GM23338 (cell line): ENCODE measurements at regions not wholly inside any gene's neighbourhood (a gene's known extent, or its start where the extent isn't known, plus 50 kb on each side); places are given as distances from the start of the nearest gene placed in this dataset.

Source experiments
- CREB1 ChIP-seq: fragments of 250-450 bp; sonication (Bioruptor Pico); IDR thresholded peaks from 2 replicates; pipeline ENCODE4 v1.5.0; 2020; ENCODE audit warnings: low read depth, mild to moderate bottlenecking, moderate library complexity
- EZH2 ChIP-seq: fragments of 200-600 bp; sonication (generic); IDR thresholded peaks from one replicate; pipeline ENCODE4 v1.8.0; 2017; ENCODE audit warnings: antibody characterized with exemption, mild to moderate bottlenecking, low read depth; ENCODE audit not compliant: unreplicated experiment
- EZH2phosphoT487 ChIP-seq: fragments of 200-600 bp; sonication (generic); IDR thresholded peaks from one replicate; pipeline ENCODE4 v1.8.1; 2018; ENCODE audit warnings: antibody characterized with exemption; ENCODE audit not compliant: unreplicated experiment
- JUNB ChIP-seq: IDR thresholded peaks from one replicate; pipeline ENCODE4 v1.6.1; 2016; ENCODE audit warnings: antibody characterized with exemption; ENCODE audit not compliant: unreplicated experiment
- NANOG ChIP-seq: IDR thresholded peaks from 2 replicates; pipeline ENCODE4 v1.6.1; 2016; ENCODE audit warnings: antibody characterized with exemption, borderline replicate concordance
- POLR2AphosphoS5 ChIP-seq: IDR thresholded peaks from 2 replicates; pipeline ENCODE4 v1.6.1; 2016; ENCODE audit warnings: antibody characterized with exemption, low read depth
- STAT1 ChIP-seq: IDR thresholded peaks from one replicate; pipeline ENCODE4 v1.6.1; 2016; ENCODE audit warnings: antibody characterized with exemption; ENCODE audit not compliant: unreplicated experiment
- ZNF114 ChIP-seq: fragments of 250-450 bp; sonication (Bioruptor Pico); IDR thresholded peaks from 2 replicates; pipeline ENCODE4 v1.5.0; 2020; ENCODE audit warnings: mild to moderate bottlenecking, moderate library complexity
- ZNF331 ChIP-seq: fragments of 250-450 bp; sonication (Bioruptor Pico); IDR thresholded peaks from 2 replicates; pipeline ENCODE4 v1.5.0; 2020; ENCODE audit warnings: low read depth, mild to moderate bottlenecking, moderate library complexity
- ZNF462 ChIP-seq: fragments of 250-450 bp; sonication (Bioruptor Pico); IDR thresholded peaks from 2 replicates; pipeline ENCODE4 v1.5.0; 2020; ENCODE audit warnings: mild to moderate bottlenecking, moderate library complexity
- TF ChIP-seq, protein P1 (sequence below), 2 experiments: fragments of 200-600 bp in 1 of 2; sonication (generic) in 1 of 2; conservative IDR thresholded peaks; 2 replicates each; pipeline versions ENCODE4 v1.5.1 to v1.6.1; 2016 to 2017; ENCODE audit warnings: antibody characterized with exemption in 2 of 2, low read depth in 2 of 2, mild to moderate bottlenecking in 2 of 2, moderate library complexity in 1 of 2
- TF ChIP-seq, protein P2 (sequence below): IDR thresholded peaks from one replicate; pipeline ENCODE4 v1.6.1; 2018; ENCODE audit warnings: antibody characterized with exemption; ENCODE audit not compliant: unreplicated experiment

- TF ChIP-seq, protein P1, sequence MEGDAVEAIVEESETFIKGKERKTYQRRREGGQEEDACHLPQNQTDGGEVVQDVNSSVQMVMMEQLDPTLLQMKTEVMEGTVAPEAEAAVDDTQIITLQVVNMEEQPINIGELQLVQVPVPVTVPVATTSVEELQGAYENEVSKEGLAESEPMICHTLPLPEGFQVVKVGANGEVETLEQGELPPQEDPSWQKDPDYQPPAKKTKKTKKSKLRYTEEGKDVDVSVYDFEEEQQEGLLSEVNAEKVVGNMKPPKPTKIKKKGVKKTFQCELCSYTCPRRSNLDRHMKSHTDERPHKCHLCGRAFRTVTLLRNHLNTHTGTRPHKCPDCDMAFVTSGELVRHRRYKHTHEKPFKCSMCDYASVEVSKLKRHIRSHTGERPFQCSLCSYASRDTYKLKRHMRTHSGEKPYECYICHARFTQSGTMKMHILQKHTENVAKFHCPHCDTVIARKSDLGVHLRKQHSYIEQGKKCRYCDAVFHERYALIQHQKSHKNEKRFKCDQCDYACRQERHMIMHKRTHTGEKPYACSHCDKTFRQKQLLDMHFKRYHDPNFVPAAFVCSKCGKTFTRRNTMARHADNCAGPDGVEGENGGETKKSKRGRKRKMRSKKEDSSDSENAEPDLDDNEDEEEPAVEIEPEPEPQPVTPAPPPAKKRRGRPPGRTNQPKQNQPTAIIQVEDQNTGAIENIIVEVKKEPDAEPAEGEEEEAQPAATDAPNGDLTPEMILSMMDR (conservative IDR thresholded peaks at IDR 0.05; ENCODE audit: low read depth in 2 of 2): no peak
- TF ChIP-seq EZH2phosphoT487 (no peak), POLR2AphosphoS5 (no peak), CREB1 (CRISPR knock-in tag) (no peak), EZH2 (no peak), ZNF114 (CRISPR knock-in tag) (no peak), STAT1 (no peak), ZNF331 (CRISPR knock-in tag) (no peak), NANOG (no peak), JUNB (no peak), ZNF462 (CRISPR knock-in tag) (no peak)
- TF ChIP-seq, protein P2, sequence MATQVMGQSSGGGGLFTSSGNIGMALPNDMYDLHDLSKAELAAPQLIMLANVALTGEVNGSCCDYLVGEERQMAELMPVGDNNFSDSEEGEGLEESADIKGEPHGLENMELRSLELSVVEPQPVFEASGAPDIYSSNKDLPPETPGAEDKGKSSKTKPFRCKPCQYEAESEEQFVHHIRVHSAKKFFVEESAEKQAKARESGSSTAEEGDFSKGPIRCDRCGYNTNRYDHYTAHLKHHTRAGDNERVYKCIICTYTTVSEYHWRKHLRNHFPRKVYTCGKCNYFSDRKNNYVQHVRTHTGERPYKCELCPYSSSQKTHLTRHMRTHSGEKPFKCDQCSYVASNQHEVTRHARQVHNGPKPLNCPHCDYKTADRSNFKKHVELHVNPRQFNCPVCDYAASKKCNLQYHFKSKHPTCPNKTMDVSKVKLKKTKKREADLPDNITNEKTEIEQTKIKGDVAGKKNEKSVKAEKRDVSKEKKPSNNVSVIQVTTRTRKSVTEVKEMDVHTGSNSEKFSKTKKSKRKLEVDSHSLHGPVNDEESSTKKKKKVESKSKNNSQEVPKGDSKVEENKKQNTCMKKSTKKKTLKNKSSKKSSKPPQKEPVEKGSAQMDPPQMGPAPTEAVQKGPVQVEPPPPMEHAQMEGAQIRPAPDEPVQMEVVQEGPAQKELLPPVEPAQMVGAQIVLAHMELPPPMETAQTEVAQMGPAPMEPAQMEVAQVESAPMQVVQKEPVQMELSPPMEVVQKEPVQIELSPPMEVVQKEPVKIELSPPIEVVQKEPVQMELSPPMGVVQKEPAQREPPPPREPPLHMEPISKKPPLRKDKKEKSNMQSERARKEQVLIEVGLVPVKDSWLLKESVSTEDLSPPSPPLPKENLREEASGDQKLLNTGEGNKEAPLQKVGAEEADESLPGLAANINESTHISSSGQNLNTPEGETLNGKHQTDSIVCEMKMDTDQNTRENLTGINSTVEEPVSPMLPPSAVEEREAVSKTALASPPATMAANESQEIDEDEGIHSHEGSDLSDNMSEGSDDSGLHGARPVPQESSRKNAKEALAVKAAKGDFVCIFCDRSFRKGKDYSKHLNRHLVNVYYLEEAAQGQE: no peak
Observed at GRCh38 chr7:109473172-109473571, 903.5 kb downstream of the DNAJB9 start.
